Skeletal muscle tissue (tissue), 3 donors: ENCODE measurements at regions not wholly inside any gene's neighbourhood (a gene's known extent, or its start where the extent isn't known, plus 50 kb on each side); places are given as distances from the start of the nearest gene placed in this dataset.

ENCODE experiments used
- H3K27ac ChIP-seq: one replicate; pipeline ENCODE4 v1.7.0; 2013; ENCODE audit warnings: mild to moderate bottlenecking, low read depth, low read length, inconsistent platforms
- H3K27me3 ChIP-seq, 3 donors: one replicate each; pipeline ENCODE4 v1.7.0; 2013; ENCODE audit warnings: low read length in 3 of 3; ENCODE audit not compliant: control insufficient read depth in 3 of 3, insufficient read depth in 3 of 3
- H3K36me3 ChIP-seq, 3 donors: one replicate each; pipeline ENCODE4 v1.7.0; 2013; ENCODE audit warnings: low read length in 3 of 3; ENCODE audit not compliant: control insufficient read depth in 3 of 3, insufficient read depth in 3 of 3
- H3K4me1 ChIP-seq, 3 donors: one replicate each; pipeline ENCODE4 v1.7.0; 2013; ENCODE audit warnings: low read length in 3 of 3, mild to moderate bottlenecking in 3 of 3; ENCODE audit not compliant: control insufficient read depth in 3 of 3, insufficient read depth in 3 of 3
- H3K4me3 ChIP-seq, 3 donors: one replicate each; pipeline ENCODE4 v1.7.0; 2013; ENCODE audit warnings: low read length in 3 of 3
- H3K9ac ChIP-seq, 3 donors: one replicate each; pipeline ENCODE4 v1.7.0; 2013; ENCODE audit warnings: low read length in 3 of 3, mild to moderate bottlenecking in 3 of 3, moderate library complexity in 2 of 3, low read depth in 1 of 3
- H3K9me3 ChIP-seq, 3 donors: one replicate each; pipeline ENCODE4 v1.7.0; 2013; ENCODE audit warnings: low read length in 3 of 3; ENCODE audit not compliant: control insufficient read depth in 3 of 3
- donor health status: Osteomylitis.

- no peak overlapping the region for H3K9ac ChIP-seq
- H3K27ac ChIP-seq, result no peak overlapping the region
Observed at GRCh38 chr12:97821806-97822205, 359.2 kb downstream of the RMST start.

GRCh38 chr12:97835541-97835940 is 372.9 kb downstream of the RMST start:
- H3K9me3 ChIP-seq, result no peaks in the 10 kb centered on the region
- no peaks in the 10 kb centered on the region for H3K4me1 ChIP-seq
- no peak overlapping the region for H3K9ac ChIP-seq
- no peaks in the 10 kb centered on the region for H3K36me3 ChIP-seq
- no peaks in the 10 kb centered on the region for H3K27me3 ChIP-seq
- no peak overlapping the region for H3K27ac ChIP-seq
- H3K4me3 ChIP-seq, result no peak overlapping the region

More at GRCh38 chr12:97821806-97822205, 359.2 kb downstream of the RMST start:
- Histone ChIP-seq H3K4me3 (no peak overlapping the region), H3K36me3 (no peaks in the 10 kb centered on the region), H3K9me3 (no peaks in the 10 kb centered on the region), H3K27me3 (no peaks in the 10 kb centered on the region), H3K4me1 (no peaks in the 10 kb centered on the region)

- no peaks in the 10 kb centered on the region for H3K4me1 ChIP-seq
- H3K27me3 ChIP-seq, result no peaks in the 10 kb centered on the region
- H3K36me3 ChIP-seq, result no peaks in the 10 kb centered on the region
- no peak overlapping the region for H3K4me3 ChIP-seq
- no peak overlapping the region for H3K9ac ChIP-seq
- no peak overlapping the region for H3K27ac ChIP-seq
- H3K9me3 ChIP-seq, result no peaks in the 10 kb centered on the region
Observed at GRCh38 chr12:97837401-97837800, 374.8 kb downstream of the RMST start.

- Histone ChIP-seq H3K27ac (no peak overlapping the region), H3K4me3 (no peak overlapping the region), H3K9me3 (no peaks in the 10 kb centered on the region), H3K27me3 (no peaks in the 10 kb centered on the region), H3K9ac (no peak overlapping the region), H3K36me3 (no peaks in the 10 kb centered on the region), H3K4me1 (no peaks in the 10 kb centered on the region)
Observed at GRCh38 chr12:97848051-97848450, 385.4 kb downstream of the RMST start.

- Histone ChIP-seq H3K27me3 (no peaks in the 10 kb centered on the region), H3K4me3 (no peak overlapping the region), H3K27ac (no peak overlapping the region), H3K9me3 (no peaks in the 10 kb centered on the region), H3K36me3 (no peaks in the 10 kb centered on the region), H3K9ac (no peak overlapping the region), H3K4me1 (no peaks in the 10 kb centered on the region)
Observed at GRCh38 chr12:97854477-97854876, 391.9 kb downstream of the RMST start.

GRCh38 chr12:97862072-97862471 is 399.5 kb downstream of the RMST start:
- Histone ChIP-seq H3K27me3 (no peaks in the 10 kb centered on the region), H3K9me3 (no peaks in the 10 kb centered on the region), H3K36me3 (no peaks in the 10 kb centered on the region), H3K9ac (no peak overlapping the region), H3K4me3 (no peak overlapping the region), H3K4me1 (no peaks in the 10 kb centered on the region), H3K27ac (no peak overlapping the region)

- no peaks in the 10 kb centered on the region for H3K27me3 ChIP-seq
- no peaks in the 10 kb centered on the region for H3K4me1 ChIP-seq
Observed at GRCh38 chr12:97875064-97875463, 412.5 kb downstream of the RMST start.

GRCh38 chr12:97876780-97877179 is 414.2 kb downstream of the RMST start:
- Histone ChIP-seq H3K9ac (no peak overlapping the region), H3K4me3 (no peak overlapping the region), H3K9me3 (no peaks in the 10 kb centered on the region), H3K36me3 (no peaks in the 10 kb centered on the region), H3K27me3 (no peaks in the 10 kb centered on the region), H3K4me1 (no peaks in the 10 kb centered on the region), H3K27ac (no peak overlapping the region)

More at GRCh38 chr12:97875064-97875463, 412.5 kb downstream of the RMST start:
- no peak overlapping the region for H3K27ac ChIP-seq
- H3K36me3 ChIP-seq, result no peaks in the 10 kb centered on the region
- H3K4me3 ChIP-seq, result no peak overlapping the region
- no peaks in the 10 kb centered on the region for H3K9me3 ChIP-seq
- H3K9ac ChIP-seq, result no peak overlapping the region

GRCh38 chr12:97877404-97877803 is 414.8 kb downstream of the RMST start:
- no peak overlapping the region for H3K9ac ChIP-seq
- H3K4me1 ChIP-seq, result no peaks in the 10 kb centered on the region
- no peaks in the 10 kb centered on the region for H3K36me3 ChIP-seq
- no peak overlapping the region for H3K27ac ChIP-seq
- no peak overlapping the region for H3K4me3 ChIP-seq
- H3K27me3 ChIP-seq, result no peaks in the 10 kb centered on the region
- H3K9me3 ChIP-seq, result no peaks in the 10 kb centered on the region

GRCh38 chr12:97886511-97887176 is 424.0 kb downstream of the RMST start:
- H3K9ac ChIP-seq, result no peak overlapping the region
- H3K27me3 ChIP-seq, result no peaks in the 10 kb centered on the region
- H3K9me3 ChIP-seq, result no peaks in the 10 kb centered on the region
- H3K27ac ChIP-seq, result no peak overlapping the region
- no peaks in the 10 kb centered on the region for H3K4me1 ChIP-seq
- H3K4me3 ChIP-seq, result no peak overlapping the region
- H3K36me3 ChIP-seq, result no peaks in the 10 kb centered on the region
